Erythroblast (primary cell): ENCODE measurements at regions not wholly inside any gene's neighbourhood (a gene's known extent, or its start where the extent isn't known, plus 50 kb on each side); places are given as distances from the start of the nearest gene placed in this dataset.

Experiments
- GATA1 ChIP-seq: IDR thresholded peaks from 2 replicates; pipeline ENCODE4 v1.6.1; 2011; ENCODE audit warnings: low read depth, mild to moderate bottlenecking, control low read depth, low read length, moderate library complexity
- POLR2A ChIP-seq: IDR thresholded peaks from 2 replicates; pipeline ENCODE4 v1.6.1; 2011; ENCODE audit warnings: mild to moderate bottlenecking, low read length

DNA sequence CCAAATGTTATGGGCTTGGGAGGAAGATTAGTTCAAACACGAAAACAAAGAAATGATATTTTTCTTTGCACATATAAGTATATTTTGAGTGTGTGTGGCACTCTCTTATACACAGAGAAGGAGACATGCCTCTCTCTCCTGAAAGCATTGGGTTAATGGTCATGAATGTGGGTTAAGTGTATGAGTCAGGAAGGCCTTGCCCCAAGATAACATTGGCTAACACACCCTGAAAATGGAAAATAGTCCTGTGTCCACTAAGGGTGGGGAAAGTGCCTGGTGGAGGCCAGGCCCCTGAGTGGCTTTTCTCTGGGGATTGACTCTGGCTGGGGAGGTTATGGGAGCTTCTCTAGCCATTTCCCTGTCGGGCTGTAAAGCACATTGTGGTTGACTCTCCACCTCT is 332.7 kb upstream of the ONECUT1 start:
- TF ChIP-seq POLR2A (no peak), GATA1 (no peak)
